ENCODE measurements at regions not wholly inside any gene's neighbourhood (a gene's known extent, or its start where the extent isn't known, plus 50 kb on each side); places are given as distances from the start of the nearest gene placed in this dataset.

- TF ChIP-seq, protein P1, sequence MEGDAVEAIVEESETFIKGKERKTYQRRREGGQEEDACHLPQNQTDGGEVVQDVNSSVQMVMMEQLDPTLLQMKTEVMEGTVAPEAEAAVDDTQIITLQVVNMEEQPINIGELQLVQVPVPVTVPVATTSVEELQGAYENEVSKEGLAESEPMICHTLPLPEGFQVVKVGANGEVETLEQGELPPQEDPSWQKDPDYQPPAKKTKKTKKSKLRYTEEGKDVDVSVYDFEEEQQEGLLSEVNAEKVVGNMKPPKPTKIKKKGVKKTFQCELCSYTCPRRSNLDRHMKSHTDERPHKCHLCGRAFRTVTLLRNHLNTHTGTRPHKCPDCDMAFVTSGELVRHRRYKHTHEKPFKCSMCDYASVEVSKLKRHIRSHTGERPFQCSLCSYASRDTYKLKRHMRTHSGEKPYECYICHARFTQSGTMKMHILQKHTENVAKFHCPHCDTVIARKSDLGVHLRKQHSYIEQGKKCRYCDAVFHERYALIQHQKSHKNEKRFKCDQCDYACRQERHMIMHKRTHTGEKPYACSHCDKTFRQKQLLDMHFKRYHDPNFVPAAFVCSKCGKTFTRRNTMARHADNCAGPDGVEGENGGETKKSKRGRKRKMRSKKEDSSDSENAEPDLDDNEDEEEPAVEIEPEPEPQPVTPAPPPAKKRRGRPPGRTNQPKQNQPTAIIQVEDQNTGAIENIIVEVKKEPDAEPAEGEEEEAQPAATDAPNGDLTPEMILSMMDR (IDR thresholded peaks at IDR 0.05) = no peak
- no peak for TF ChIP-seq POLR2AphosphoS5 (IDR thresholded peaks at IDR 0.05)
Observed at GRCh38 chr1:82706741-82707140, 906.0 kb downstream of the ADGRL2 start.
